ENCODE measurements at regions not wholly inside any gene's neighbourhood (a gene's known extent, or its start where the extent isn't known, plus 50 kb on each side); places are given as distances from the start of the nearest gene placed in this dataset.

- H3K9me3 ChIP-seq (ENCODE audit: control insufficient read depth, insufficient read depth, low read length): no peaks in the 10 kb centered on the region
- no peaks in the 10 kb centered on the region for H3K4me1 ChIP-seq (ENCODE audit: control insufficient read depth, insufficient read depth, low read length)
- Mint-ChIP-seq H3K27me3 (ENCODE audit: low read depth in 2 of 2) (peaks cover 3 to 7% of the 10 kb centered on the region in 2 donors), H3K4me1 (no peaks in the 10 kb centered on the region), H3K27ac (no peak overlapping the region), H3K36me3 (no peaks in the 10 kb centered on the region), H3K9me3 (no peaks in the 10 kb centered on the region), H3K4me3 (no peak overlapping the region)
- intact Hi-C loops (cut with micrococcal nuclease): no loop called here
- H3K27ac ChIP-seq (ENCODE audit: low read length): no peak overlapping the region
- H3K27me3 ChIP-seq (ENCODE audit: control insufficient read depth, insufficient read depth, low read length): no peaks in the 10 kb centered on the region
- ATAC-seq: no peak
- WGBS (ENCODE audit: insufficient coverage): 91% methylated on average over 13 of the region's 13 CpGs
- H3K36me3 ChIP-seq (ENCODE audit: control insufficient read depth, insufficient read depth, low read length): no peaks in the 10 kb centered on the region
- TF ChIP-seq CTCF (IDR thresholded peaks at IDR 0.05): no peak
- DNase-seq: no peak
- no peak overlapping the region for H3K4me3 ChIP-seq (ENCODE audit: low read length)
Measured at GRCh38 chr22:47535681-47536080, 773.2 kb downstream of the TBC1D22A start.

- no peaks in the 10 kb centered on the region for H3K9me3 ChIP-seq (ENCODE audit: control insufficient read depth, insufficient read depth, low read length)
- H3K36me3 Mint-ChIP-seq: no peaks in the 10 kb centered on the region
- no peaks in the 10 kb centered on the region for H3K27me3 ChIP-seq (ENCODE audit: control insufficient read depth, insufficient read depth, low read length)
- DNase-seq (no peak), ATAC-seq (no peak)
- no peaks in the 10 kb centered on the region for H3K4me1 ChIP-seq (ENCODE audit: control insufficient read depth, insufficient read depth, low read length)
- H3K27me3 Mint-ChIP-seq (ENCODE audit: low read depth in 2 of 2): peaks cover 3 to 7% of the 10 kb centered on the region in 2 donors
- H3K36me3 ChIP-seq (ENCODE audit: control insufficient read depth, insufficient read depth, low read length): no peaks in the 10 kb centered on the region
- intact Hi-C loops (cut with micrococcal nuclease): no loop called here
- H3K9me3 Mint-ChIP-seq: no peaks in the 10 kb centered on the region
- no peak overlapping the region for H3K4me3 ChIP-seq (ENCODE audit: low read length)
- H3K27ac Mint-ChIP-seq: no peak overlapping the region
- no peak overlapping the region for H3K27ac ChIP-seq (ENCODE audit: low read length)
- TF ChIP-seq CTCF (IDR thresholded peaks at IDR 0.05): no peak
- no peaks in the 10 kb centered on the region for H3K4me1 Mint-ChIP-seq
- H3K4me3 Mint-ChIP-seq: no peak overlapping the region
- 79% methylated on average over 9 of the region's 9 CpGs for WGBS (ENCODE audit: insufficient coverage)
Measured at GRCh38 chr22:47534804-47535410, 772.5 kb downstream of the TBC1D22A start.

- 90% methylated on average over 11 of the region's 11 CpGs for WGBS (ENCODE audit: insufficient coverage)
Measured at GRCh38 chr22:47533961-47534803, 771.7 kb downstream of the TBC1D22A start.

More at GRCh38 chr22:47533961-47534803, 771.7 kb downstream of the TBC1D22A start:
- no peaks in the 10 kb centered on the region for H3K36me3 Mint-ChIP-seq
- Histone ChIP-seq H3K9me3 (ENCODE audit: control insufficient read depth, insufficient read depth, low read length) (no peaks in the 10 kb centered on the region), H3K36me3 (ENCODE audit: control insufficient read depth, insufficient read depth, low read length) (no peaks in the 10 kb centered on the region), H3K4me3 (ENCODE audit: low read length) (no peak overlapping the region), H3K27me3 (ENCODE audit: control insufficient read depth, insufficient read depth, low read length) (no peaks in the 10 kb centered on the region), H3K27ac (ENCODE audit: low read length) (no peak overlapping the region), H3K4me1 (ENCODE audit: control insufficient read depth, insufficient read depth, low read length) (no peaks in the 10 kb centered on the region)
- H3K9me3 Mint-ChIP-seq: no peaks in the 10 kb centered on the region
- DNase-seq: no peak
- no peak for ATAC-seq
- no peak overlapping the region for H3K4me3 Mint-ChIP-seq
- no peak overlapping the region for H3K27ac Mint-ChIP-seq
- no peak for TF ChIP-seq CTCF (IDR thresholded peaks at IDR 0.05)
- H3K4me1 Mint-ChIP-seq: no peaks in the 10 kb centered on the region
- H3K27me3 Mint-ChIP-seq (ENCODE audit: low read depth in 2 of 2): peaks cover 3 to 5% of the 10 kb centered on the region in 2 donors
- intact Hi-C loops (cut with micrococcal nuclease): no loop called here
